BLaER1 treated with 17β-estradiol and CSF1 and Interleukin-3, amounts not matched to agents 10 nM and 100 nM (cell line): ENCODE measurements at regions not wholly inside any gene's neighbourhood (a gene's known extent, or its start where the extent isn't known, plus 50 kb on each side); places are given as distances from the start of the nearest gene placed in this dataset.

Experiments
- H3K27ac ChIP-seq, 11 experiments: shearing (Covaris generic); formaldehyde crosslinking; 2 replicates each; pipeline ENCODE4 v1.8.1; 2022
- H3K27me3 ChIP-seq, 11 experiments: shearing (Covaris generic); formaldehyde crosslinking; 2 replicates each; pipeline ENCODE4 v1.8.1; 2022
- H3K36me3 ChIP-seq, 11 experiments: shearing (Covaris generic); formaldehyde crosslinking; 2 replicates each; pipeline ENCODE4 v1.8.1; 2022
- H3K4me1 ChIP-seq, 10 experiments: shearing (Covaris generic); formaldehyde crosslinking; 2 replicates each; pipeline ENCODE4 v1.8.1; 2022
- H3K4me2 ChIP-seq, 11 experiments: shearing (Covaris generic); formaldehyde crosslinking; 2 replicates each; pipeline ENCODE4 v1.8.1; 2022
- H3K4me3 ChIP-seq, 10 experiments: shearing (Covaris generic); formaldehyde crosslinking; 2 replicates each; pipeline ENCODE4 v1.8.1; 2022
- H3K9ac ChIP-seq, 11 experiments: shearing (Covaris generic); formaldehyde crosslinking; 2 replicates each; pipeline ENCODE4 v1.8.1; 2022
- H3K9me3 ChIP-seq, 11 experiments: shearing (Covaris generic); formaldehyde crosslinking; replicated peaks in 1 of 11; 2 replicates each; pipeline ENCODE4 v1.8.1; 2022
- H4K20me1 ChIP-seq, 11 experiments: shearing (Covaris generic); formaldehyde crosslinking; 2 replicates each; pipeline ENCODE4 v1.8.1; 2022
- Cebpa-rat ChIP-seq, 11 experiments: shearing (Covaris generic); IDR thresholded peaks; 2 replicates each; pipeline ENCODE4 v1.8.1; 2022

DNA sequence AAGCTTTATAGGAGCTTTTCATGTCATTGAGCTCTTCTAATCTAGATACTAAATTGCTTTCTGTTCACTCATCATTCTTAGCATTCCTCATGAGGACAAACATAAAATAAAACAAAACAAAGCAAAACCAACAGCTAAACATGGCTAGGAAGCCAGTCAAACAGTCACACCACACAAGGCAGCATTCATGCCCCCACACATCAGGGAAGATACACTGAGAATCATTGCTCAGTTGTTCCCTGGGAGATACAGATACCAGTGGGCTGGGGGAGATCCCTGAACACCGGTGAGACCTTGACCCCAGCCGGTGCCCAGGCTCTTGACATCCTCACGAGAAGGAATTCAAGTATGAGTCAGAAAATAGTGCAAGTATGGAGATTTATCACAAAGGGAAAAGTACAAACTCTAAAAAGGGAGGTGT is 177.9 kb upstream of the ARL4C start:
- H3K4me1 ChIP-seq = 0 out of 20 replicates have a peak, but pooled peaks cover 0 to 5% (median 0%) of the 10 kb centered on the region in 10 experiments
- H3K9me3 ChIP-seq = no peaks in the 10 kb centered on the region
- TF ChIP-seq Cebpa-rat (IDR thresholded peaks at IDR 0.05) = no peak
- H3K4me3 ChIP-seq = no peak overlapping the region
- no peak overlapping the region for H3K4me2 ChIP-seq
- no peak overlapping the region for H3K27ac ChIP-seq
- H4K20me1 ChIP-seq = no peaks in the 10 kb centered on the region
- no peak overlapping the region for H3K9ac ChIP-seq
- H3K36me3 ChIP-seq = no peaks in the 10 kb centered on the region
- H3K27me3 ChIP-seq = no peaks in the 10 kb centered on the region

DNA sequence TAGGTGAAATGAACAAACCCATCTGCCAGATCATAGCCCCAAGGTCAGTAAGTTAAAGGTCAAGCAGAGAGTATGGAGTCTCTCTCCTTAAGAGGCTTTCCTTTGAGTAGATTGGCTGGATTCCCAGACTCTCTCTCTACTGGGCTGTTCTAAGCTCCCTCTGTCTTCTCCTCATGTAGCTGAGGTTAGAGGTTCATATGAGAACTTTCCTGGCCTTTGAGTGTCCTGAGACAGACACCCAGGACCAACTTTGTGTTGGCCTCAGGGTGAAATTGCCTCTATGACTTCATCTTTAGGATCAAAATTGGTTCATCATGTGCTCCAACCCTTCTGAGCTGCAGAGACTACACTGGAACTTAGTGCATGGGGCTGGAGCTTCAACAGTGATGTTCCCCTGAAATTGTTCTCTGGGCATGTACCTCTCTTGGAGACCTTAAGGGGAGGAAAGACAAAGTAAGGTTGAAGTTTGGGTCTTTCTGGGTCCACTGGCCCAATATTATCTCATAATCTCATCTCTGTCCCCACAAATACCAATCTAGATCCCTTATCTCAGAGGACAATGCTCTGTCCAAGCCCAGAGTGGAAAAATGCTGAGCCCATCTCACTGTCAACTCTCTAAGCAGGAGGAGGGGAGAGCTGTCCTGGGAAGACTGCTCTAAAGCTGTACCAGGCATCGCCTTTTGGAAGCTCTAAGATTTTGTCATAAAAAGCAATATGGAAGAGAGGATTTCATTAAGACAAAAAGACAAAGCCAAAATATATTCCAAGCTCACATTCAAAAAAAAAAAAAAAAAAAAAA is 177.3 kb upstream of the ARL4C start:
- Histone ChIP-seq H3K9me3 (no peaks in the 10 kb centered on the region), H3K27me3 (no peaks in the 10 kb centered on the region), H3K27ac (no peak overlapping the region), H3K36me3 (no peaks in the 10 kb centered on the region), H3K9ac (no peak overlapping the region), H3K4me3 (no peak overlapping the region), H3K4me1 (0 out of 20 replicates have a peak, but pooled peaks cover 0 to 5% (median 0%) of the 10 kb centered on the region in 10 experiments), H4K20me1 (no peaks in the 10 kb centered on the region), H3K4me2 (no peak overlapping the region)
- TF ChIP-seq Cebpa-rat (IDR thresholded peaks at IDR 0.05) = no peak

DNA sequence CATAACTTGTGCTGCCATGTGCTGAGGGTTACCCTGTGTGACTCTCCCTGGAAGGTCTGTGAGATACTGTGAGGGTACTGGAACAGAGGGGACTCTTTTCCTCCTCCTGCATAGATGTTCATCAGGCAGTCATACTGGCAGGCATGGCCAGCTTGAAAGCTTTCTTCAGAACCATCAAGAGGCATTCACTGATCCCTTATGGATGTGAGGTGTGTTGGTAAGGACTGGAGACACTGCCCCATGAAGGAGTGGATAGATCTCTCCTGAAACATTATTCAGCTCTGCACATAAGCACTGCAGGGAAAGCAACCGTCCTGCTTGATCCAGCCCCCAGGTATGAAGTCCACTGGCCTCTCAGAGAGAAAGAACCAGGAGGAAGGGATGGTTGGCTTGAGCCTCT is 176.6 kb upstream of the ARL4C start:
- no peak overlapping the region for H3K9ac ChIP-seq
- no peaks in the 10 kb centered on the region for H3K27me3 ChIP-seq
- H3K27ac ChIP-seq = no peak overlapping the region
- no peak for TF ChIP-seq Cebpa-rat (IDR thresholded peaks at IDR 0.05)
- no peak overlapping the region for H3K4me3 ChIP-seq
- H3K36me3 ChIP-seq = no peaks in the 10 kb centered on the region
- H4K20me1 ChIP-seq = no peaks in the 10 kb centered on the region
- no peak overlapping the region for H3K4me2 ChIP-seq
- no peaks in the 10 kb centered on the region for H3K9me3 ChIP-seq
- H3K4me1 ChIP-seq = 0 out of 20 replicates have a peak, but pooled peaks cover 0 to 5% (median 0%) of the 10 kb centered on the region in 10 experiments

DNA sequence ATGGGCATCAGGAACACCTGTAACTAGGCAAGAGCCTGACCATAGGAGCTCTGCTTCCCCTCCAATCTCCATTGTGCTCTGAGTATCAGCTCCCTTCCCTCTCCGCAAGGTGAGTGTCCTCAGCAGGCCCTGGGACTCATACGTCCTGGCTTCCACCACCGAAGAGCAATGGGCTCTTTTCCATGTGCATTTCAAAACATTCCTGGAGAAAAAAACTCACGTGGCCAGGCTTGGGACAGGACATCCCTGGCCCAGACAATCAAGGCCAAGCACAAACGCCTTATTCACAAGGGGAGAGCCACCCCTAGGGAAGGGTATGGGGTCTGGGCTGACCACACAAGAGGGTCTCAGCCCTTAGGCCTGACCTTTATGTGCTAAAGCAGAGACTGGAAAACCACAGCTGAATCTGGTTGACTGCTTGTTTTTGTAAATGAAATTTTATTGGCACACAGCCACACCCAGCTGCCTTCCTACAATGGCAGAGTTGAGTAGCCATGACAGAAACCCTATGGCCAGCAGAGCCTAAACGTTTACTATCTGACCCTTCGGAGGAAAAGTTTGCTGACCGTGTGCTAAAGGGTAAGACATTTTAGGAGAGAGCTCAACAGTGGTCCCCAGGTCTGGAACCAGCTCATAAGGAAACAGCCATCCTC is 175.7 kb upstream of the ARL4C start:
- 0 out of 20 replicates have a peak, but pooled peaks cover 0 to under 1% (median 0%) of the 10 kb centered on the region in 10 experiments for H3K4me1 ChIP-seq
- no peak overlapping the region for H3K27ac ChIP-seq

DNA sequence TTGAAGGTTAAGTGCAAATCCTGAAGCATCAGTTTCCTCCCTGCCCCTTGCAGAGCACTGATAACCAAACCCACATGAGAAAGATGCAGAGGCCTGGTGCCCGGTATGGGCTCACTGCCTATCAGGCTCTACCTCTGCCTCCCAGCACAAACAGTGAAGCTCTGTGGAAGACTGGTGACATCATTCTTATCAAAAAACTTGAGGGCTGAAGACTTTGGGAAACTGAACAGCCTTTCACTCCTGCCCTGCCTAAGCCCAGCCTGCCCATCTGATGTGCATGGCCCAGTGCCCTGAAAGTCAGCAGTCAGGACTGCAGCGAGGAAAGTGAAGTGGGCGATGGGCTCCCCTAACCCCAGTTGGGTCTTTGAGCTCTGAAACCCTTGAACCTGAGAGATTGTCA is 174.8 kb upstream of the ARL4C start:
- no peaks in the 10 kb centered on the region for H4K20me1 ChIP-seq

More for the DNA sequence above, 175.7 kb upstream of the ARL4C start:
- no peaks in the 10 kb centered on the region for H3K36me3 ChIP-seq
- TF ChIP-seq Cebpa-rat (IDR thresholded peaks at IDR 0.05) = no peak
- H3K9me3 ChIP-seq = 0 out of 22 replicates have a peak, but pooled peaks cover 0 to under 1% (median 0%) of the 10 kb centered on the region in 11 experiments
- H3K4me2 ChIP-seq = no peak overlapping the region
- H3K27me3 ChIP-seq = no peaks in the 10 kb centered on the region
- H3K4me3 ChIP-seq = no peak overlapping the region
- no peaks in the 10 kb centered on the region for H4K20me1 ChIP-seq
- H3K9ac ChIP-seq = no peak overlapping the region

DNA sequence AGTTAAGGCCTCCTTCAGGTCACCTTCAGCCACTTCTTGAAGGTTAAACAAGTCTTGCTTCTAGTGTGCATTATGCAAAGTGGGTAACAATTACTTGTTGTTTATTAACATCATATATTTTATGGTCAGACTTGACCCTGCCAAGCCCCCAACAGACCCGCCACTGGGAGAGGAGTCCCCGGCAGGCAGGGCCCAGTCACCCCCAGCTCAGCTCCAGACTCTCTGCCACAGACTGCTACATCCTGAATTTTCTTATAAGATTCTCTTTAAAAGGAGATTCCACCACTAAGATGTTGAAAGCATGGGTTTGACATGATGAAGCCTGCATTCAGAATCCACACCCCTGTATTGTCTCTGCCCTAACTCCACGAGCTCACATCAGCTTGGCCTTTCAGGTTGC is 174.3 kb upstream of the ARL4C start:
- no peak for TF ChIP-seq Cebpa-rat (IDR thresholded peaks at IDR 0.05)
- no peaks in the 10 kb centered on the region for H3K4me1 ChIP-seq
- H3K9ac ChIP-seq = no peak overlapping the region
- H3K27me3 ChIP-seq = no peaks in the 10 kb centered on the region
- H3K9me3 ChIP-seq = peaks cover 0 to 5% (median 0%) of the 10 kb centered on the region in 11 experiments; a peak in 1 of 22 replicates
- H3K4me3 ChIP-seq = no peak overlapping the region
- H4K20me1 ChIP-seq = no peaks in the 10 kb centered on the region
- no peak overlapping the region for H3K4me2 ChIP-seq
- no peak overlapping the region for H3K27ac ChIP-seq
- no peaks in the 10 kb centered on the region for H3K36me3 ChIP-seq

More for the DNA sequence above, 174.8 kb upstream of the ARL4C start:
- Histone ChIP-seq H3K9ac (no peak overlapping the region), H3K36me3 (no peaks in the 10 kb centered on the region), H3K27ac (no peak overlapping the region), H3K4me1 (no peaks in the 10 kb centered on the region), H3K9me3 (0 out of 22 replicates have a peak, but pooled peaks cover 0 to 4% (median 0%) of the 10 kb centered on the region in 11 experiments), H3K4me3 (no peak overlapping the region), H3K4me2 (no peak overlapping the region), H3K27me3 (no peaks in the 10 kb centered on the region)
- no peak for TF ChIP-seq Cebpa-rat (IDR thresholded peaks at IDR 0.05)

DNA sequence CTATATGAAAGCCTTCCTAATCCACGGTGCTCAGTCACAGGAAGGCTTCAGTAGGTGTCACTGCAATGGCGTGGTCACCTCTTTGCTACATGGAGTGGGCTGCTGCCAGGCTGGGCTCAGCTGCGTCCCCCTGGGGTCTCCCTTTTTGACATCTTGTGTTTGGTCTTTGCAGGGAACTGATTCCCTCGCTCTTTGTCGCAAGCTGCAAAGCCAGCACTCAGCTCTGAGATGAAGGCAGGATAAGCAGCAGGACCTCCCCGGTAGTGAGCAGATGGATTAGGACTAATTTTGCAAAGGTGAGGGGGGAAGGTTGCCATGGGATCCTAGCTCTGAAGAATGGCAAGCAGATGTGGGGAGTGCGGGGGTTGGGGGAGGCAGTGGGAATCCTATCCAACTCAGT is 173.9 kb upstream of the ARL4C start:
- Histone ChIP-seq H3K36me3 (no peaks in the 10 kb centered on the region), H3K4me3 (no peak overlapping the region), H3K9me3 (peaks cover 0 to 8% (median 0%) of the 10 kb centered on the region in 11 experiments; a peak in 1 of 22 replicates), H3K27ac (no peak overlapping the region), H3K4me2 (no peak overlapping the region), H3K4me1 (no peaks in the 10 kb centered on the region), H3K9ac (no peak overlapping the region), H3K27me3 (no peaks in the 10 kb centered on the region), H4K20me1 (no peaks in the 10 kb centered on the region)
- TF ChIP-seq Cebpa-rat (IDR thresholded peaks at IDR 0.05) = no peak

DNA sequence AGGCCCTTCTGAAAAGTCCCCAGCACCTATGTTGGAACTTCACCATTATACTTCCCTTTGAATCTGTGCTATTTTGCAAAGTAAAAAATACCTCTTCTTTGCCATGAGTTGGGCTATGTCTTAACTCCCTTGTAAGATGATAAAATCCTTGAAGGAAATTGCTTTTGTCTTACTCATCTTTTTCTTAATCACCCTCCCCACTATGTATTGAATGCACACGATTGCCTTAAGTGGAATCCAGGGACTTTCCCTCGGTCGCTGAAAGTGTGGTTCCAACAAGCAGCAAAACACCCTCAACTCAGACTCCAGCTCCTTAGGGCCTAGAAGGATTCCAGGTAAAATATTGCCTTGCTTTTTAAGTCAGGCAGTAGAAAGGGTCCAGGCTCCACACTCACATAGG is 173.2 kb upstream of the ARL4C start:
- no peak for TF ChIP-seq Cebpa-rat (IDR thresholded peaks at IDR 0.05)
- Histone ChIP-seq H3K36me3 (no peaks in the 10 kb centered on the region), H3K9ac (no peak overlapping the region), H4K20me1 (no peaks in the 10 kb centered on the region), H3K9me3 (peaks cover under 1 to 9% (median 3%) of the 10 kb centered on the region in 11 experiments; a peak in 15 of 22 replicates), H3K4me1 (no peaks in the 10 kb centered on the region), H3K4me3 (no peak overlapping the region), H3K27me3 (no peaks in the 10 kb centered on the region), H3K27ac (no peak overlapping the region), H3K4me2 (no peak overlapping the region)

DNA sequence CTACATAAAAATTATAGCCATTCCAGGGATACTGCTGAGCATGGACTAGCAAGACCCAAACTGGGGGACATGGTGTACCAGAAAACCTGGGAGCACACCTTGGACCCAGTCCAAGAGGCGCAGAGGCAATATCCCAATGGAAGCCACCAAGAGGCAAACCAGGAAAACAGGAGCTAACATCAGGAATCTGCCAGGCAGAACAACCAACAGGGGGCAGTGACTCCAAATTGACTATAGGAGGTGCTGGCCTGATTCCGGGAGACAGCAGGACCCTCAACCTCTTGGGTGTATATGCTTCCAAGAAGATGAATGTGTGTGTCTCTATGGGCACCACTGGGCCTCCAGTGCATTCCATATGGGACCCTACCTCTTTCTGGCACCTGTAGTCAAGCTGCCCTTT is 172.7 kb upstream of the ARL4C start:
- no peaks in the 10 kb centered on the region for H3K4me1 ChIP-seq
- H3K27ac ChIP-seq = no peak overlapping the region
- no peaks in the 10 kb centered on the region for H3K36me3 ChIP-seq
- H3K4me3 ChIP-seq = no peak overlapping the region
- TF ChIP-seq Cebpa-rat (IDR thresholded peaks at IDR 0.05) = no peak
- no peak overlapping the region for H3K9ac ChIP-seq
- H3K9me3 ChIP-seq = peaks cover 5 to 14% (median 7%) of the 10 kb centered on the region in 11 experiments
- no peak overlapping the region for H3K4me2 ChIP-seq
- H4K20me1 ChIP-seq = no peaks in the 10 kb centered on the region
- H3K27me3 ChIP-seq = no peaks in the 10 kb centered on the region
